ENCODE measurements at regions not wholly inside any gene's neighbourhood (a gene's known extent, or its start where the extent isn't known, plus 50 kb on each side); places are given as distances from the start of the nearest gene placed in this dataset.

DNA sequence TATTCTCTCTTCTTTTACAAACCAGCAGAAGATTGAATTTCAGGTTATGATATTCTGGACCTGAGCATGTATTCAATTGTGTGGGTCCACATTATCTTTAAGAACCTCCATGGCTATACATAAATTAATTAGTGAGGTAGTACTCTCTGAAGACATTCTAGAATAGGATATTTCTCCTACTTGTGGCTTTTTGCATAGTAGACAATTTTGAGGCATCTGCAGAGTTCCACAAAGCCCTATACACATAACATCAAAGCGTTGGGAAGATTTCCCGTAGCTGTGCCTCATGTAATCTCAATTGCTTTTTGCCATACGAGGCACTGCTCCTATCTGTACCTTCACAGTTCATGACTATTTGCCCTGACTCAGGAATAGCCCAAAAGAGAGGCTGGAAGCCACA is 395.4 kb upstream of the RGS17 start:
- no peaks in the 10 kb centered on the region for H3K9me3 ChIP-seq
- no peak overlapping the region for H3K4me3 ChIP-seq
- 79 to 82% methylated on average over 3 of the region's 3 CpGs for WGBS, 2 donors
- H3K27ac ChIP-seq = no peak overlapping the region
- H3K4me1 ChIP-seq = no peaks in the 10 kb centered on the region
- no peaks in the 10 kb centered on the region for H3K27me3 ChIP-seq
- DNase-seq (no peak), ATAC-seq (ENCODE audit: low FRiP score in 2 of 2) (no peak)
- TF ChIP-seq POLR2AphosphoS5 (IDR thresholded peaks at IDR 0.05) (no peak), CTCF (IDR thresholded peaks at IDR 0.05) (no peak), EP300 (IDR thresholded peaks at IDR 0.05) (no peak), POLR2A (IDR thresholded peaks at IDR 0.05) (no peak)
- H3K36me3 ChIP-seq = no peaks in the 10 kb centered on the region

- ATAC-seq (ENCODE audit: low FRiP score in 2 of 2) (no peak), DNase-seq (no peak)
- no peak overlapping the region for H3K4me3 ChIP-seq
- TF ChIP-seq CTCF (IDR thresholded peaks at IDR 0.05) = no peak
- no peak for TF ChIP-seq POLR2A (IDR thresholded peaks at IDR 0.05)
- TF ChIP-seq EP300 (IDR thresholded peaks at IDR 0.05) = no peak
- no peak for TF ChIP-seq POLR2AphosphoS5 (IDR thresholded peaks at IDR 0.05)
- no peaks in the 10 kb centered on the region for H3K4me1 ChIP-seq
- no peak overlapping the region for H3K27ac ChIP-seq
- 48 to 50% methylated on average over 1 of the region's 1 CpG for WGBS, 2 donors
- H3K27me3 ChIP-seq = no peaks in the 10 kb centered on the region
- H3K9me3 ChIP-seq = no peaks in the 10 kb centered on the region
- H3K36me3 ChIP-seq = no peaks in the 10 kb centered on the region
Measured at GRCh38 chr6:153525998-153526397, 394.9 kb upstream of the RGS17 start.

DNA sequence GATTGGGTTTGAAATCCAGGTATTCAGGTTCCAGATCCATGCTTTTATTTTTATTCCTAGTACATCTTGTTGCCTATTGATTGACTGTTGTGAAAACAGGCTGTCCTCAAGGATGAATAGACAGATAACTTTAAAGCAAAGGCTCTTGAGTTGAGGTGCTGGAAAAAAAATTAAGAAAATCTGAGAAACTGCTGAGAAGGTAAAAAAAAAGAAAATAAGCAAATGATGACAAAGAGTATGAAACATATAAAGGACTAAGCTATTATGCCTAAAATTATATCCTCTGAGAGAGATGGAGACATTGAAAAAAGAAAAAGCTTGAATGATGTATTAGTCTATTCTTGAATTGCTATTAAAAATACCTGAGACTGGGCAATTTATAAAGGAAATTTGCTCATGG is 392.3 kb upstream of the RGS17 start:
- H3K36me3 ChIP-seq = no peaks in the 10 kb centered on the region
- H3K4me1 ChIP-seq = no peaks in the 10 kb centered on the region
- no peaks in the 10 kb centered on the region for H3K27me3 ChIP-seq
- ATAC-seq (ENCODE audit: low FRiP score in 2 of 2) = no peak
- TF ChIP-seq CTCF (IDR thresholded peaks at IDR 0.05) (no peak), POLR2A (IDR thresholded peaks at IDR 0.05) (no peak), EP300 (IDR thresholded peaks at IDR 0.05) (no peak), POLR2AphosphoS5 (IDR thresholded peaks at IDR 0.05) (no peak)
- H3K4me3 ChIP-seq = no peak overlapping the region
- peaks cover 0 to 8% (median 0%) of the 10 kb centered on the region in 4 donors for H3K9me3 ChIP-seq
- DNase-seq = no peak
- H3K27ac ChIP-seq = no peak overlapping the region

- WGBS, 2 donors = 29 to 37% methylated on average over 2 of the region's 2 CpGs
- no peak overlapping the region for H3K27ac ChIP-seq
- H3K4me3 ChIP-seq = no peak overlapping the region
- no peaks in the 10 kb centered on the region for H3K27me3 ChIP-seq
- H3K9me3 ChIP-seq = no peaks in the 10 kb centered on the region
- no peaks in the 10 kb centered on the region for H3K36me3 ChIP-seq
- ATAC-seq (ENCODE audit: low FRiP score in 2 of 2) = peak in 1 of 2 donors; percentile 70
- no peak for TF ChIP-seq POLR2AphosphoS5 (IDR thresholded peaks at IDR 0.05)
- peak in 5 of 6 experiments; percentile 43 to 53 (median 46) for TF ChIP-seq CTCF (IDR thresholded peaks at IDR 0.05)
- TF ChIP-seq EP300 (IDR thresholded peaks at IDR 0.05) = no peak
- TF ChIP-seq POLR2A (IDR thresholded peaks at IDR 0.05) = no peak
- no peak for DNase-seq
- H3K4me1 ChIP-seq = no peaks in the 10 kb centered on the region
Measured at GRCh38 chr6:153511896-153512496, 380.9 kb upstream of the RGS17 start.

GRCh38 chr6:153503810-153504209 is 372.7 kb upstream of the RGS17 start:
- Histone ChIP-seq H3K27me3 (no peaks in the 10 kb centered on the region), H3K4me3 (no peak overlapping the region), H3K27ac (no peak overlapping the region), H3K9me3 (no peaks in the 10 kb centered on the region), H3K36me3 (no peaks in the 10 kb centered on the region), H3K4me1 (no peaks in the 10 kb centered on the region)
- WGBS, 2 donors = 89 to 96% methylated on average over 4 of the region's 4 CpGs
- DNase-seq (no peak), ATAC-seq (ENCODE audit: low FRiP score in 2 of 2) (no peak)
- no peak for TF ChIP-seq CTCF (IDR thresholded peaks at IDR 0.05)
- no peak for TF ChIP-seq POLR2A (IDR thresholded peaks at IDR 0.05)
- TF ChIP-seq POLR2AphosphoS5 (IDR thresholded peaks at IDR 0.05) = no peak
- no peak for TF ChIP-seq EP300 (IDR thresholded peaks at IDR 0.05)
